Neural cell (in vitro differentiated cells): ENCODE measurements at regions not wholly inside any gene's neighbourhood (a gene's known extent, or its start where the extent isn't known, plus 50 kb on each side); places are given as distances from the start of the nearest gene placed in this dataset.

Experiments used
- H2AFZ ChIP-seq: fragments of 200-600, 300-800 bp; sonication (generic), shearing (Covaris generic); 2 replicates; pipeline ENCODE4 v1.6.0; 2014; ENCODE audit warnings: low read depth, mild to moderate bottlenecking, antibody characterized with exemption, low read length, moderate library complexity
- H3F3A ChIP-seq: fragments of 200-600 bp; shearing (Covaris generic); 2 replicates; pipeline ENCODE4 v1.6.1; 2016; ENCODE audit warnings: mild to moderate bottlenecking, moderate library complexity, mixed read lengths, antibody characterized with exemption, low read length; ENCODE audit not compliant: insufficient read depth, poor library complexity, severe bottlenecking
- H3K27ac ChIP-seq: fragments of 200-600, 300-800 bp; sonication (generic), shearing (Covaris generic); 2 replicates; pipeline ENCODE4 v1.5.1; 2014; ENCODE audit warnings: mild to moderate bottlenecking, low read length, moderate library complexity
- H3K27me3 ChIP-seq: fragments of 300-800, 200-600 bp; sonication (generic), shearing (Covaris generic); 2 replicates; pipeline ENCODE4 v1.6.0; 2014; ENCODE audit warnings: mild to moderate bottlenecking, low read depth, low read length, moderate library complexity; ENCODE audit not compliant: insufficient read depth
- H3K36me3 ChIP-seq: fragments of 300-800, 200-600 bp; sonication (generic), shearing (Covaris generic); 2 replicates; pipeline ENCODE4 v1.5.1; 2014; ENCODE audit warnings: mild to moderate bottlenecking, antibody characterized with exemption, low read length, moderate library complexity; ENCODE audit not compliant: insufficient read depth
- H3K4me2 ChIP-seq: fragments of 300-800, 200-600 bp; sonication (generic), shearing (Covaris generic); 2 replicates; pipeline ENCODE4 v1.6.0; 2014; ENCODE audit warnings: mild to moderate bottlenecking, low read length
- H3K4me3 ChIP-seq: fragments of 300-800, 200-600 bp; sonication (generic), shearing (Covaris generic); 2 replicates; pipeline ENCODE4 v1.5.1; 2014; ENCODE audit warnings: mild to moderate bottlenecking, low read length, moderate library complexity
- H3K79me2 ChIP-seq: fragments of 200-600 bp; shearing (Covaris generic); replicated peaks from 2 replicates; pipeline ENCODE4 v1.6.0; 2014; ENCODE audit warnings: mild to moderate bottlenecking, low read length, moderate library complexity; ENCODE audit not compliant: insufficient read depth
- H3K9ac ChIP-seq: fragments of 300-800, 200-600 bp; sonication (generic), shearing (Covaris generic); 2 replicates; pipeline ENCODE4 v1.6.1; 2016; ENCODE audit warnings: mild to moderate bottlenecking, low read length, mixed read lengths
- H3K9me2 ChIP-seq: fragments of 200-600 bp; shearing (Covaris generic); 2 replicates; pipeline ENCODE4 v1.6.1; 2016; ENCODE audit warnings: mild to moderate bottlenecking, low read length, mixed read lengths; ENCODE audit not compliant: insufficient read depth
- H3K9me3 ChIP-seq: fragments of 200-600, 300-800 bp; sonication (generic), shearing (Covaris generic); 2 replicates; pipeline ENCODE4 v1.6.1; 2016; ENCODE audit warnings: mild to moderate bottlenecking, mixed run types, low read length, moderate library complexity, mixed read lengths
- H4K20me1 ChIP-seq: fragments of 200-600 bp; shearing (Covaris generic); 2 replicates; pipeline ENCODE4 v1.6.1; 2016; ENCODE audit warnings: mild to moderate bottlenecking, mixed run types; ENCODE audit not compliant: insufficient read depth
- CTCF ChIP-seq: fragments of 450-650 bp; IDR thresholded peaks from 2 replicates; pipeline ENCODE4 v1.5.1; 2014; ENCODE audit warnings: antibody characterized with exemption, mild to moderate bottlenecking, moderate library complexity; ENCODE audit not compliant: poor library complexity, severe bottlenecking
- EP300 ChIP-seq: fragments of 450-650 bp; conservative IDR thresholded peaks from 2 replicates; pipeline ENCODE4 v1.6.1; 2014; ENCODE audit warnings: antibody characterized with exemption, mild to moderate bottlenecking, moderate library complexity; ENCODE audit not compliant: poor library complexity, severe bottlenecking
- EZH2 ChIP-seq: fragments of 200-600, 300-800 bp; shearing (Covaris generic), sonication (generic); IDR thresholded peaks from 2 replicates; pipeline ENCODE4 v1.6.1; 2014; ENCODE audit warnings: antibody characterized with exemption, low read length, borderline replicate concordance, mild to moderate bottlenecking; ENCODE audit not compliant: insufficient read depth, poor library complexity, severe bottlenecking
- MXI1 ChIP-seq: fragments of 450-650 bp; conservative IDR thresholded peaks from 2 replicates; pipeline ENCODE4 v1.6.1; 2014; ENCODE audit warnings: antibody characterized with exemption, mild to moderate bottlenecking; ENCODE audit not compliant: poor library complexity, severe bottlenecking
- POLR2AphosphoS5 ChIP-seq: IDR thresholded peaks from 2 replicates; pipeline ENCODE4 v1.6.1; 2012
- RAD21 ChIP-seq: fragments of 450-650 bp; conservative IDR thresholded peaks from 2 replicates; pipeline ENCODE4 v1.6.1; 2014; ENCODE audit warnings: antibody characterized with exemption, mild to moderate bottlenecking, moderate library complexity
- REST ChIP-seq: IDR thresholded peaks from 2 replicates; pipeline ENCODE4 v1.6.1; 2012; ENCODE audit warnings: borderline replicate concordance
- SMC3 ChIP-seq: fragments of 450-650 bp; conservative IDR thresholded peaks from 2 replicates; pipeline ENCODE4 v1.6.1; 2014; ENCODE audit warnings: antibody characterized with exemption, mild to moderate bottlenecking, moderate library complexity; ENCODE audit not compliant: poor library complexity
- TAF1 ChIP-seq: IDR thresholded peaks from 2 replicates; pipeline ENCODE4 v1.6.1; 2012; ENCODE audit warnings: low read depth

- Histone ChIP-seq H3K4me3 (no peak overlapping the region), H4K20me1 (no peaks in the 10 kb centered on the region), H3K4me2 (no peak overlapping the region), H3K79me2 (no peaks in the 10 kb centered on the region), H3K27me3 (no peaks in the 10 kb centered on the region), H3K9ac (no peak overlapping the region), H3F3A (no peaks in the 10 kb centered on the region), H3K27ac (no peak overlapping the region), H3K9me2 (no peaks in the 10 kb centered on the region), H3K36me3 (no peaks in the 10 kb centered on the region), H2AFZ (no peak overlapping the region), H3K9me3 (no peaks in the 10 kb centered on the region)
- TF ChIP-seq POLR2AphosphoS5 (no peak), EP300 (no peak), EZH2 (no peak), SMC3 (no peak)
Measured at GRCh38 chr1:218182455-218182854, 102.6 kb upstream of the RRP15 start.

- Histone ChIP-seq H3K9me3 (no peaks in the 10 kb centered on the region), H3K27ac (no peak overlapping the region), H3K79me2 (no peaks in the 10 kb centered on the region), H2AFZ (no peak overlapping the region), H3K9me2 (no peaks in the 10 kb centered on the region), H3K4me2 (no peak overlapping the region), H3K36me3 (no peaks in the 10 kb centered on the region), H3K9ac (no peak overlapping the region), H3F3A (no peaks in the 10 kb centered on the region), H4K20me1 (no peaks in the 10 kb centered on the region), H3K27me3 (no peaks in the 10 kb centered on the region), H3K4me3 (no peak overlapping the region)
- no peak for TF ChIP-seq TAF1
- TF ChIP-seq CTCF: no peak
Measured at GRCh38 chr1:218200979-218201378, 84.1 kb upstream of the RRP15 start.

GRCh38 chr1:218201601-218202000, 83.5 kb upstream of the RRP15 start:
- H4K20me1 ChIP-seq: no peaks in the 10 kb centered on the region
- no peaks in the 10 kb centered on the region for H3K79me2 ChIP-seq
- no peaks in the 10 kb centered on the region for H3K9me2 ChIP-seq
- TF ChIP-seq CTCF: no peak
- TF ChIP-seq REST: no peak
- TF ChIP-seq EZH2: no peak
- TF ChIP-seq EP300: no peak
- TF ChIP-seq RAD21: no peak
- no peak for TF ChIP-seq SMC3
- no peak for TF ChIP-seq POLR2AphosphoS5
- no peak for TF ChIP-seq MXI1
- TF ChIP-seq TAF1: no peak
- H3K9ac ChIP-seq: no peak overlapping the region
- no peak overlapping the region for H3K27ac ChIP-seq
- H3F3A ChIP-seq: no peaks in the 10 kb centered on the region
- H3K4me2 ChIP-seq: no peak overlapping the region
- H3K4me3 ChIP-seq: no peak overlapping the region
- H3K36me3 ChIP-seq: no peaks in the 10 kb centered on the region
- H3K27me3 ChIP-seq: no peaks in the 10 kb centered on the region
- no peaks in the 10 kb centered on the region for H3K9me3 ChIP-seq
- no peak overlapping the region for H2AFZ ChIP-seq
